ENCODE measurements at regions not wholly inside any gene's neighbourhood (a gene's known extent, or its start where the extent isn't known, plus 50 kb on each side); places are given as distances from the start of the nearest gene placed in this dataset.

DNA sequence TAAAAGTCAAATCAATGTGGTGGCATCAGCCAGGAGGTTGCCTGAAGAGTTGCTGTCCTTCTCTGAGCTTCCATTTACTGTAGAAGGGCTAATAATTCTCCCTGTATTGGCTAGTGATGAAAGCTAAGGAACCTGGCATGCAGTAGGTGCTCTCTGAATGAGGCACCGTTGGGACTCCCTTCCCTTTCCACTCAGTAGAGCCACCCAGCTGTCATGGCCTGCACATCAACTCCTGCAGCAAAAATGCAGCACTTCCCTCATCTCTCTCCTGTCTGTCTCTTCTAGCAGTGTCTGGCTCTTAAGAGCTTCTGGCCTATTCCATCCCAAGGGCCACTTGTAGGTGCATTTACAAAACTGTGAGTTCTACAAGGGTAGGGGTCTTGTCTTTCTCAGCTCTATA, 369.0 kb downstream of the MATN1 start:
- TF ChIP-seq GATA1 (IDR thresholded peaks at IDR 0.05; ENCODE audit: low read depth, low read length) (no peak), POLR2A (IDR thresholded peaks at IDR 0.05; ENCODE audit: low read length) (no peak)
- no peak for DNase-seq

DNA sequence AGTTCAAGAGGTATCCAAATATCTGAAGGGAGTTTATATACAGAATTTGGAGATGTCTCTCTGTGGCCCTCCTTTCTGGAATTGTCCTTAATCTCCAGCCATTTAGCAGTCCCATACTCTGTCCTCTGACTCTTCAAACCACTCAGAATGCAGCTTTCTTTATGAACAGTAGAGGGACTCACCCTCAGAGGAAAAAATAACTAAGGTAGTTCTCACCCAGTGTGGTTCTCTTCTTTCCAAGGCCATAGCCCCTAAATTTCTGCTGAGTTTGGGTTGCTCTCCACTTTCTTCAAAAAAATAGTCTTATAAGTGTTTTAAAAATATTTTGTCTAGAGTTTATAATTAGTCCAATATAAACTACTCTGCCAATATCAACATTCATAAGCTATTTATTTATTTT, 369.7 kb downstream of the MATN1 start:
- DNase-seq = no peak
- no peak for TF ChIP-seq GATA1 (IDR thresholded peaks at IDR 0.05; ENCODE audit: low read depth, low read length)
- TF ChIP-seq POLR2A (IDR thresholded peaks at IDR 0.05; ENCODE audit: low read length) = no peak

- TF ChIP-seq GATA1 (IDR thresholded peaks at IDR 0.05; ENCODE audit: low read depth, low read length) (no peak), POLR2A (IDR thresholded peaks at IDR 0.05; ENCODE audit: low read length) (no peak)
- DNase-seq = no peak
These were observed 375.2 kb downstream of the MATN1 start for GRCh38 chr1:30348147-30348546.

- no peak for DNase-seq
These were observed 377.8 kb downstream of the MATN1 start for GRCh38 chr1:30345491-30346130.

DNA sequence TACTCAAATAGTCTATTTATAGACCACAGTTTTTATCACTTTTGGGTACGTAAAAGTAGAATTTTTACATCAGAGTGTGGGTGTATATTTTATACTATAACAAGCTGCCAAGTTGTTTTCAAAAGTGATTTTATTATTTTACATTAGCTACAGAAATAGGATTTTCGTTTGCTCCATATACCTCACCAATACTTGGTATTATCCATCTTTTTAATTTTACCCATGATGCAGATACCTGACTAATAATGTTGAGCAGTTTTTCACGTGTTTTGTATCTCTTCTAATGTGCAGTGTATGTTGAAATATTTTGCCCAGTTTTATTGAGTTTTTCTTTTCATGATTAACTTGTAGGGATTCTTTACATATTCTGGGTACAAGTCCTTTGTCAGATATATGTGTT, 379.8 kb downstream of the MATN1 start:
- DNase-seq = no peak
- TF ChIP-seq POLR2A (IDR thresholded peaks at IDR 0.05; ENCODE audit: low read length) (no peak), GATA1 (IDR thresholded peaks at IDR 0.05; ENCODE audit: low read depth, low read length) (no peak)

More at GRCh38 chr1:30345491-30346130, 377.8 kb downstream of the MATN1 start:
- no peak for TF ChIP-seq GATA1 (IDR thresholded peaks at IDR 0.05; ENCODE audit: low read depth, low read length)
- TF ChIP-seq POLR2A (IDR thresholded peaks at IDR 0.05; ENCODE audit: low read length) = no peak

DNA sequence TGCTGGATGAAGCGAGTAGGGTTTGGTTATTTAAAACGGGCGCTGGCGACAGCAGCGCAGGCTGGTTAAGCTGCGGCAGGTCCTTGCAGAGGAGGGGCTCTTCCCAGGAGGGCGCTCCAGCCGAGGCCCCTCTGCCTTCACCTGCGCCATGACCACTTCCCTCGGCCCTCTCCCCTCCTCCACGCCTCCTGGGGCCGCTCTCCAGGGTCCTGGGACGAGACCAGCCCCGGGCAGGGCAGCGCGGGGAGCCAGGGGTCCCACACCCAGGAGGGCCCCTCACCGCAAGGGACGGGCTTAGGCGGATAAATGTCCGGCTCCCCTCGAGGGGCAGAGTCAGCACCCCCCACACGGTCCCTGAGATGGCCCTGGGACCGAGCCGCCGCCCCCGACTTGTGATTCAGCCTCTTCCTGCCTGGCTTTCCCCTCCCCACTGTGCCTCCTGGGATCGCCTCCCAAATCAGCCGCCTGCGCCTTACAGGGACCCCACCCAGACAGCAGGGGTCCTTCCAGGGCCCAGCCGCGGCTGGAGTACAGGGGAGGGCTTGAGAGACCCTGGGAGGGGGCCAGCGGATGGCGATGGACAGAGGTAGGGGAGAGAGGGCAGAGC, 380.7 kb downstream of the MATN1 start:
- TF ChIP-seq GATA1 (IDR thresholded peaks at IDR 0.05; ENCODE audit: low read depth, low read length) = no peak
- no peak for TF ChIP-seq POLR2A (IDR thresholded peaks at IDR 0.05; ENCODE audit: low read length)
- no peak for DNase-seq

- no peak for DNase-seq
- TF ChIP-seq GATA1 (IDR thresholded peaks at IDR 0.05; ENCODE audit: low read depth, low read length) = no peak
- TF ChIP-seq POLR2A (IDR thresholded peaks at IDR 0.05; ENCODE audit: low read length) = no peak
These were observed 382.5 kb downstream of the MATN1 start for GRCh38 chr1:30340934-30341333.

DNA sequence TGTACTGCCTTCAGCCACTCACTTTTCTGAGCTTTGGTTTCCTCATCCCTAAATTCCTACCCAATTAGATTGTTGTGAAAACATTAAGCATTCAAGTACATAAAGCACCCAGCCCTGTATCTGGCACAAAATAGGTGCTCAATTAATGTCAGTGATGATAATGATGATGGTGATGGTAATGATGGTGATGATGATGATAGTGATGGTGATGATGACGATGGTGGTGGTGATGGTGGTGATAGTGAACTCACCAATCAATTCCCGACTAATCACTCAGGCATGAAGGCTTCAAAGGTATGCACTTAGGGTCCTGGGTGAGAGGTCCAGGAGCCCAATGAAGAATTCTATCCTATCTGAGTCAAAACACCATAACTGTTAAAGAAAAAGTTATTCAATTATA, 383.5 kb downstream of the MATN1 start:
- TF ChIP-seq POLR2A (IDR thresholded peaks at IDR 0.05; ENCODE audit: low read length) (no peak), GATA1 (IDR thresholded peaks at IDR 0.05; ENCODE audit: low read depth, low read length) (no peak)
- DNase-seq = no peak

DNA sequence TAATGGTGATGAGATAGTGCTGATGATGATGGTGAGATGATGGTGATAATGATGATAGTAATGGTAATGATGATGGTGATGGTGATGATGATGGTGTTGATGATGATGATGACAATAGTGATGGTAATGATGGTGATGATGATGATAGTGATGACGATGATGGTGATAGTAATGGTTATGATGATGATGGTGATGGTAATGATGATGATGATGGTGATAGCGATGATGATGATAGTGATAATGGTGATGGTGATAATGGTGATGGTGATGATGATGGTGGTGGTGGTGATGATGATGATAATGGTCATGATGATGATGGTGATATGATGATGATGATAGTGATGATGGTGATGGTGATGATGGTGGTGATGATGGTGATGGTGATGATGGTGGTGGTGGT, 384.6 kb downstream of the MATN1 start:
- TF ChIP-seq GATA1 (IDR thresholded peaks at IDR 0.05; ENCODE audit: low read depth, low read length) = no peak
- TF ChIP-seq POLR2A (IDR thresholded peaks at IDR 0.05; ENCODE audit: low read length) = no peak
- no peak for DNase-seq

- TF ChIP-seq POLR2A (IDR thresholded peaks at IDR 0.05; ENCODE audit: low read length) (no peak), GATA1 (IDR thresholded peaks at IDR 0.05; ENCODE audit: low read depth, low read length) (no peak)
- no peak for DNase-seq
These were observed 386.1 kb downstream of the MATN1 start for GRCh38 chr1:30337324-30337620.

DNA sequence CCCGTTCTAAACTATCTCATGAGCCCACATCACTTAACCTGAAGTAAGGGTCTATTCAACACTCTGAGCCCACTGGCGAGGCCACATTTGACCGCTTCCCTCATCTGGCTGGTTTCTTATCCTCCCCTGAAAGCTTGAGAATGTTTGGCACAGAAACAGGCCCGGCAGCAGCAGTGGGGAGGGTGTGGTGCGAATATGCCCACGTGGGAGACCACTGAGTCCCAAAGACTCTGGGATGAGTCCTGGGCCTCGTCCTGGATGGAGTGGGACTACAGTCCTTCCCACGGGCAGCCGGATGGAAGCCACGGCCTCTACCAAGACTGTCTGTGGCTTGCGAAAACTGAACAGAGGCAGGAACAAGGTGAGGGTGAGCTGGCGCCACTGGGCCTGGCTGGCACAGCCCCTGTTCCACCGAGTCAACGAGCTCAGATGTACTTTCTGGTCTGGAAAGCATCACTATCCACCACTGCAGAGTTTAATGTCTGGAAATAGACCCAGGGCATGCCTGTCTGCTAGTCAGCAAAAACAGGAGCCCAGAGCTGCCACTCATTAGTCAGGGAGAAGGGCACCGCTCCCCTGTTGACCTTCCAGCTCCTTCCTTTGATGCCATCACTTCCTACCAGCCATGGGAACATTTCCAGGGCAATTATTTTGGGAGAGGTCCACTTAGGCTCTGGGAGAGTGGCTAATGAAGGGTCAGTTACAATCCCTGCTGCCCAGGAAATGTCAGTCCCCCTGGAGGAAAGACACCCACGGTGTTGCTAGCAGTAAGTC, 386.6 kb downstream of the MATN1 start:
- no peak for TF ChIP-seq POLR2A (IDR thresholded peaks at IDR 0.05; ENCODE audit: low read length)
- no peak for TF ChIP-seq GATA1 (IDR thresholded peaks at IDR 0.05; ENCODE audit: low read depth, low read length)
- no peak for DNase-seq

DNA sequence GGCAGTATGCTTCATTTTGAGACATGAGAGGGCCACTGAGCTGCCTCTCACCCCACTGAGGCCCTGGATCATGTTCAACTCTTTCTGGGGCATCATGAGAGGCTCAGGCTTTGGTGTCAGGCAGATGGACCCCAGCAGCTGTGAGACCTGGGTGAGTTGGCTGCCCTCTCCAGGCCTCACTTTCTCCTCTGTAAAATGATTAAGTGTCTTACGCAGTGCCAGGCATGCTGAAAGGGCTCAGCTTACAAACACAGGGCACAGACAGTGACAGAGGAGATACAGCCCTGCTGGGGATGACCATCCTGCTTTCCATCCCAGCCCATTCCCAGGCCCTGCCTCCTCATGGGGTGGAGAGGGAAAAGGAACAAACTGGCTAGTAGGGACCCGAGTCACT, 387.4 kb downstream of the MATN1 start:
- TF ChIP-seq GATA1 (IDR thresholded peaks at IDR 0.05; ENCODE audit: low read depth, low read length) (no peak), POLR2A (IDR thresholded peaks at IDR 0.05; ENCODE audit: low read length) (no peak)
- DNase-seq = no peak

DNA sequence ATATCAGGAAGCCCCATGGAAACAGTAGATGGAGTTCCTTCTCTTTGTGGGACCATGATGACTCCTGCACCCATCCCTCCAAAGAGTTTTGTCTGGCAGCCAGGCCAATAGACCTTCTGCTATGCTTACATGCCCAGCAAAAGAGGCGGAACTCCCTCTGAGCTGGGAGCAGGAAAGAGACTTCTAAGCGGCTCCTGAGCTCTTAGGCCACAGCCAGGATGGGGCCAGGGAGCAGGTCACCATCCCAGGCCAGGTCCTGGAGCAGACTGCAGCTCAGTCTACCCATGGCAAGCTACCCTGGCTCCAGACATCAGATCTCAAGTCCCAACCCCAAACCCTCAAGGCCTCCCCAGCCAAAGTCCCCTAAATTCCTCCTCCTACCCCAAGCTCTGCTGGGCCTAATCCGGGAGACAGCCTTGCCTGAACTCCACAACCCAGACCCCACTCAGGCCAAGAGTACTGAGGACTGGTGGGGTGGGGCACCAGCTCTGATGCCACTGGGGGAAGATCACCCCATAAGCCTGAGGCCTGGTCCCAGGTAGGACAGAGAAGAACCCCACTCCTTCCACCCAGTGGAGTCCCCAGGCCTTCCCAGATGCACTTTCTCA, 387.9 kb downstream of the MATN1 start:
- DNase-seq = no peak
- TF ChIP-seq GATA1 (IDR thresholded peaks at IDR 0.05; ENCODE audit: low read depth, low read length) = no peak
- no peak for TF ChIP-seq POLR2A (IDR thresholded peaks at IDR 0.05; ENCODE audit: low read length)

- DNase-seq = no peak
- TF ChIP-seq GATA1 (IDR thresholded peaks at IDR 0.05; ENCODE audit: low read depth, low read length) (no peak), POLR2A (IDR thresholded peaks at IDR 0.05; ENCODE audit: low read length) (no peak)
These were observed 388.6 kb downstream of the MATN1 start for GRCh38 chr1:30334767-30335166.

Data from erythroblast (primary cell).